Ishikawa (cell line): ENCODE measurements at regions not wholly inside any gene's neighbourhood (a gene's known extent, or its start where the extent isn't known, plus 50 kb on each side); places are given as distances from the start of the nearest gene placed in this dataset.

Experiments
- CEBPB ChIP-seq: IDR thresholded peaks from 2 replicates; pipeline ENCODE4 v1.6.1; 2012
- CREB1 ChIP-seq: IDR thresholded peaks from 2 replicates; pipeline ENCODE4 v1.6.1; 2012; ENCODE audit warnings: low read depth
- EGR1 ChIP-seq: IDR thresholded peaks from 2 replicates; pipeline ENCODE4 v1.6.1; 2012
- EP300 ChIP-seq: IDR thresholded peaks from 2 replicates; pipeline ENCODE4 v1.6.1; 2012; ENCODE audit warnings: borderline replicate concordance
- FOXM1 ChIP-seq: IDR thresholded peaks from 2 replicates; pipeline ENCODE4 v1.6.1; 2012; ENCODE audit warnings: low read depth, borderline replicate concordance
- NFIC ChIP-seq: IDR thresholded peaks from 2 replicates; pipeline ENCODE4 v1.6.1; 2012
- RAD21 ChIP-seq: IDR thresholded peaks from 2 replicates; pipeline ENCODE4 v1.6.1; 2012; ENCODE audit warnings: low read depth
- TAF1 ChIP-seq: IDR thresholded peaks from 2 replicates; pipeline ENCODE4 v1.6.1; 2012; ENCODE audit warnings: low read depth, mild to moderate bottlenecking
- TCF12 ChIP-seq: IDR thresholded peaks from 2 replicates; pipeline ENCODE4 v1.6.1; 2012; ENCODE audit warnings: low read depth
- TEAD4 ChIP-seq: IDR thresholded peaks from 2 replicates; pipeline ENCODE4 v1.6.1; 2012
- YY1 ChIP-seq: IDR thresholded peaks from 2 replicates; pipeline ENCODE4 v1.6.1; 2012; ENCODE audit warnings: low read depth
- ZBTB7A ChIP-seq: IDR thresholded peaks from 2 replicates; pipeline ENCODE4 v1.6.1; 2012; ENCODE audit warnings: low read depth
- TF ChIP-seq, protein P1 (sequence below): IDR thresholded peaks from 2 replicates; pipeline ENCODE4 v1.6.1; 2012
- TF ChIP-seq, protein P2 (sequence below): IDR thresholded peaks from 2 replicates; pipeline ENCODE4 v1.6.1; 2012; ENCODE audit warnings: low read depth, mild to moderate bottlenecking
- TF ChIP-seq, protein P3 (sequence below): IDR thresholded peaks from 2 replicates; pipeline ENCODE4 v1.6.1; 2012

DNA sequence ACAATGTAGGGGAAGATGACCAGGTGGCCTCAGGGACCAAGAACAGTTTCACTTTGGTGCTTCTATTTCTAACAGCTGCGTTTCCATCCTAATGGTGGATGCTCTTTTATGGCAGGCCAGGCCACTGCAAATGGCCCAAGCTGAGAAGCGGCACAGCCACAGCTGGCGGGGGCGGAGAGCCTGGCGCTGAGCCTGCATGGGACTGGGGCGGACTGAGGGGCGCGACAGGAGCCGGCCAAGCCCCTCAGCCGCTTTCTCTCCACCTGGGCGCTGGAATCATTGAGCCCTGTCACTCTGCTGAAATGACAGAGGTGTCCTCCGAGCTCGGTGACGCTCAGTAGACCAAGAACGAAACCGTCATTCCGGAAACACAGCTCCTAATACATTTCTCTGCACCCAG is 317.3 kb upstream of the PDE4D start:
- TF ChIP-seq EGR1 (no peak), RAD21 (no peak), NFIC (no peak), TEAD4 (no peak), CREB1 (no peak), YY1 (no peak), EP300 (no peak), CEBPB (no peak), TAF1 (no peak), FOXM1 (no peak), ZBTB7A (no peak), TCF12 (no peak)
- TF ChIP-seq, protein P1, sequence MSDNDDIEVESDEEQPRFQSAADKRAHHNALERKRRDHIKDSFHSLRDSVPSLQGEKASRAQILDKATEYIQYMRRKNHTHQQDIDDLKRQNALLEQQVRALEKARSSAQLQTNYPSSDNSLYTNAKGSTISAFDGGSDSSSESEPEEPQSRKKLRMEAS: no peak
- TF ChIP-seq, protein P2, sequence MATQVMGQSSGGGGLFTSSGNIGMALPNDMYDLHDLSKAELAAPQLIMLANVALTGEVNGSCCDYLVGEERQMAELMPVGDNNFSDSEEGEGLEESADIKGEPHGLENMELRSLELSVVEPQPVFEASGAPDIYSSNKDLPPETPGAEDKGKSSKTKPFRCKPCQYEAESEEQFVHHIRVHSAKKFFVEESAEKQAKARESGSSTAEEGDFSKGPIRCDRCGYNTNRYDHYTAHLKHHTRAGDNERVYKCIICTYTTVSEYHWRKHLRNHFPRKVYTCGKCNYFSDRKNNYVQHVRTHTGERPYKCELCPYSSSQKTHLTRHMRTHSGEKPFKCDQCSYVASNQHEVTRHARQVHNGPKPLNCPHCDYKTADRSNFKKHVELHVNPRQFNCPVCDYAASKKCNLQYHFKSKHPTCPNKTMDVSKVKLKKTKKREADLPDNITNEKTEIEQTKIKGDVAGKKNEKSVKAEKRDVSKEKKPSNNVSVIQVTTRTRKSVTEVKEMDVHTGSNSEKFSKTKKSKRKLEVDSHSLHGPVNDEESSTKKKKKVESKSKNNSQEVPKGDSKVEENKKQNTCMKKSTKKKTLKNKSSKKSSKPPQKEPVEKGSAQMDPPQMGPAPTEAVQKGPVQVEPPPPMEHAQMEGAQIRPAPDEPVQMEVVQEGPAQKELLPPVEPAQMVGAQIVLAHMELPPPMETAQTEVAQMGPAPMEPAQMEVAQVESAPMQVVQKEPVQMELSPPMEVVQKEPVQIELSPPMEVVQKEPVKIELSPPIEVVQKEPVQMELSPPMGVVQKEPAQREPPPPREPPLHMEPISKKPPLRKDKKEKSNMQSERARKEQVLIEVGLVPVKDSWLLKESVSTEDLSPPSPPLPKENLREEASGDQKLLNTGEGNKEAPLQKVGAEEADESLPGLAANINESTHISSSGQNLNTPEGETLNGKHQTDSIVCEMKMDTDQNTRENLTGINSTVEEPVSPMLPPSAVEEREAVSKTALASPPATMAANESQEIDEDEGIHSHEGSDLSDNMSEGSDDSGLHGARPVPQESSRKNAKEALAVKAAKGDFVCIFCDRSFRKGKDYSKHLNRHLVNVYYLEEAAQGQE: no peak
- TF ChIP-seq, protein P3, sequence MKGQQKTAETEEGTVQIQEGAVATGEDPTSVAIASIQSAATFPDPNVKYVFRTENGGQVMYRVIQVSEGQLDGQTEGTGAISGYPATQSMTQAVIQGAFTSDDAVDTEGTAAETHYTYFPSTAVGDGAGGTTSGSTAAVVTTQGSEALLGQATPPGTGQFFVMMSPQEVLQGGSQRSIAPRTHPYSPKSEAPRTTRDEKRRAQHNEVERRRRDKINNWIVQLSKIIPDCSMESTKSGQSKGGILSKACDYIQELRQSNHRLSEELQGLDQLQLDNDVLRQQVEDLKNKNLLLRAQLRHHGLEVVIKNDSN: no peak

DNA sequence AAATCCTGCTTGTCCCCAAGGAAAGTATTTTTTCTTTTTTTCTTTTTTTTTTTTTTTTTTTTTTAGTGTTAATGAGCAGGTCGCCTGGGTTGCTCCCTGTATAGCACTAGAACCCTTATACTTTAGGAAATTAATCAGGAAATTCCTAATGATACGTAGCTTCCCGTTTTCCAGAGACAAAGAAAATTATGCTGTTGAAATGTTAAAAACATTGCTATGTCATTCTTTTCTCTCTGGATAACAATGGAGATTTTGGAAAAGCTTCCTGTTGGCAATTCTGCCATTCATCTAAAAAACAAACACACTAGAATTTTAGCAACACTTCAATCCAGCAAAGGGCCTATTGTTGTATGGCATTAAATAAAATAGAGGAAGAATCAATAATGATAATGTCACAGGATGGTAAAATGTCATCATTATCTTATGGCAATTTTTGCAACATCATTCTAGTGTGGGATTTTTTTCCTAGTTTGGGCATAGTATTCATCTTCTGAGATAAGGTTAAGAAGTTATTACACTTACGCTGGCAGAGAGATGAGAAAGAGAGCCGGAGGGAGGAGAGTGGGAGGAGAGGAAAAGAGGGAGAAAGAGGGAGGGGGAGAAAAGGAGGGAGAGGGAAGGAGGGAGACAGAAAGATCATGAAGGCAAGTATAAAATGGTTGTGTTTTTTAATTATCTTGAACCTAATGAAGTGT is 315.8 kb upstream of the PDE4D start:
- TF ChIP-seq CREB1: no peak
- no peak for TF ChIP-seq CEBPB
- no peak for TF ChIP-seq ZBTB7A
- TF ChIP-seq NFIC: no peak
- no peak for TF ChIP-seq TCF12
- TF ChIP-seq EGR1: no peak
- no peak for TF ChIP-seq TAF1
- no peak for TF ChIP-seq YY1

DNA sequence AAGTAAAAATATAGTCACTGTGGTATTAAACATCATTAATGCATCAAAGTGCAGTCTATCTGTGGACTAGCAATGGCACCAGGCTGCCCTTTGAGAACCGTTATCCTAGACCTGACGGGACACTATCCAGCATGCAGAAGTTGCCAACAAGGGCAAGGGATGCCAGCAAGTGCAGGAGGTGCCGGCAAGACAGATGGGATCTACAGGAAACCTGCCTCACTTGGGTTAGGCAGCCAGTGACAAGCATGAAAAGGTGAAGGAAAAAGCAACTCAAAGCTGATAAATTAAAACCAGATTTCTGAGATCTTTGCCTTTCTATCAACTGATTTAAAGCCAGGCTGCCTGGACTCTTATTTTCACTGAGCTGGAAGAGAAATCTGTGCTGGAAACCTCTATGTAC is 315.2 kb upstream of the PDE4D start:
- TF ChIP-seq CREB1 (no peak), TEAD4 (no peak), FOXM1 (no peak), EP300 (no peak), TCF12 (no peak), TAF1 (no peak), CEBPB (no peak)
- TF ChIP-seq, protein P1: no peak

DNA sequence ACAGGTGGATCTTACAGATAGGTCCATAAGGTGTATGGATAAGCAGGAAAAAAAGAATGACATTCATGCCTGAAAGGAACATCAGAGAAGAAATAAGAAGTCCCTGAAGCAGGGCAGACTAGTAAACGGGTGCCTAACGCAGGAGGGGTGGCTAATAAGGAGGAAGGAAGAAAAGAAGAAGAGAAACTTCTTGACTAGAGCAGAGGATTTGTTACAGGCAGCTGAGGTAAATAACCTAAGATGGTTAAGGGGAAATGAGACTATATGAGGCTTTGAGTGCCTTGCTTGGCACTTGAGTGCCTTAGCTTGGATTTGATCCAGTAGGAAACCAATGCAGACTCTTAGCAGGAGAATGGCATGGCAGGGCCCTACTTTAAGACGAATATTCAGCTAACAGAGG is 313.5 kb upstream of the PDE4D start:
- no peak for TF ChIP-seq YY1
- TF ChIP-seq, protein P3: no peak
- TF ChIP-seq ZBTB7A: no peak
- no peak for TF ChIP-seq EGR1
- TF ChIP-seq, protein P2: no peak
- no peak for TF ChIP-seq CREB1
- TF ChIP-seq CEBPB: no peak
- no peak for TF ChIP-seq TAF1
- no peak for TF ChIP-seq EP300
- no peak for TF ChIP-seq TEAD4

DNA sequence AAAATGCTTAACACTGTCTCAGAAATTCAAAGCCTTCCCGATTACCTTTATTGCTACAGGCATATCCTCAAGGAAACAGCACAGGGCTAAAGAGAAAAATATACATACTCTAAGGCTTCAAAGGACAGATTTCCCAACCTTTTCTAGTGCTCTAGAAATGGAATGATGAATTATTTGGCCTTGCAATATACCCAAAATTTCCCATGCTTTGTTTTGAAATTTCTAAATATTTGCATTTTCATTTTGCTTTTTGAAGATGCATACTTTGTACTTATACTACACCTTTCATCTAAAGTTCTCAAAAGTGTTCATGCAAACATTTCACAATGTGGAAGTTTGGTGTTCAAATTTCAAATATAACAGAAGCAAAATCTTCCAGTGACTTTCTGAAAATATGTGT is 312.7 kb upstream of the PDE4D start:
- TF ChIP-seq, protein P1: no peak
- TF ChIP-seq TCF12: no peak
- TF ChIP-seq, protein P2: no peak
- no peak for TF ChIP-seq YY1
- TF ChIP-seq TAF1: no peak
- TF ChIP-seq RAD21: no peak
- no peak for TF ChIP-seq TEAD4
- no peak for TF ChIP-seq EGR1
- TF ChIP-seq NFIC: no peak
- TF ChIP-seq, protein P3: no peak
- TF ChIP-seq FOXM1: no peak
- TF ChIP-seq EP300: no peak
- TF ChIP-seq ZBTB7A: no peak
- no peak for TF ChIP-seq CEBPB
- no peak for TF ChIP-seq CREB1
